GM19025 (cell line): ENCODE measurements at regions not wholly inside any gene's neighbourhood (a gene's known extent, or its start where the extent isn't known, plus 50 kb on each side); places are given as distances from the start of the nearest gene placed in this dataset.

Experiments
- ATAC-seq: cut with Tn5 transposase; IDR thresholded peaks from one replicate; pipeline ENCODE4 v1.9.1; 2021; ENCODE audit warnings: mild to moderate bottlenecking, low read depth, moderate library complexity; ENCODE audit not compliant: unreplicated experiment

DNA sequence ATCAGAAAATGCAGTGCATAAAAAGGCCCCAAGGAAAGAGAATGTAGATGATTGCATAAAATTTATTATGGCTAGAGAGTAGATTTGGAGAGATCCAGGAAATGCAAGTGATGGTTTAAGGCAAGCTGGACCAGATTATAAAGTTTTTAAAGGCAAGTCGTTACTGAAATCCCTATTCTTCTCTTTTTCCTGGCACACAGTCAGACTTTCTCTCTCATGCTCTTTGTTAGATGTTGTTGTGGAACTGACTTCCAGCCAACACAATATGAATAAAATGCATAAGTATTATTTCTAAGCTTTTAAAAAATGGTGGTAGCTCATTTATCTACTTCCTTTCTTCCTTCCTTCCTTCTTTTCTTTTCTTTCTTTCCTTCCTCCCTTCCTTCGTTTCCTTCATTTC lies 1085.4 kb upstream of the CDH6 start:
- no peak for ATAC-seq

DNA sequence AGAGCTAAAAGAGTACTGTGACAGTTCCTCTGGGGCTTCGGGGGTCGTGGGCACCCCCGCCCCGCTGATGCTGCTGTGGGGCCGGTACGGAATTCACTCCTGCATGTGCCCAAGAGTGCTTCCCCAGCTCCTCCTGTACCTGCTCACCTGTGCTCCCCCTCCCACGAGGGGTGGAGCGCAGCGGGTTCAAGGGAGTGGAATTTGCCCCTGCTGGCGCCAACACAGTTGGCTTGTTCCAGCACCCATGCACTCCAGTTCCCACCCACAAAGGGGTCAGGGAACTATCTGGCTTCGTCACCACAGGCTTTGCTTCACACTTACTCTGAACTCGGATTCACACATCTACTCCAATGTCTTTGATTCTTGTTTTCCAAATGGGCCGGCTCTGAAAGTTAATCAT lies 1086.9 kb upstream of the CDH6 start:
- no peak for ATAC-seq

DNA sequence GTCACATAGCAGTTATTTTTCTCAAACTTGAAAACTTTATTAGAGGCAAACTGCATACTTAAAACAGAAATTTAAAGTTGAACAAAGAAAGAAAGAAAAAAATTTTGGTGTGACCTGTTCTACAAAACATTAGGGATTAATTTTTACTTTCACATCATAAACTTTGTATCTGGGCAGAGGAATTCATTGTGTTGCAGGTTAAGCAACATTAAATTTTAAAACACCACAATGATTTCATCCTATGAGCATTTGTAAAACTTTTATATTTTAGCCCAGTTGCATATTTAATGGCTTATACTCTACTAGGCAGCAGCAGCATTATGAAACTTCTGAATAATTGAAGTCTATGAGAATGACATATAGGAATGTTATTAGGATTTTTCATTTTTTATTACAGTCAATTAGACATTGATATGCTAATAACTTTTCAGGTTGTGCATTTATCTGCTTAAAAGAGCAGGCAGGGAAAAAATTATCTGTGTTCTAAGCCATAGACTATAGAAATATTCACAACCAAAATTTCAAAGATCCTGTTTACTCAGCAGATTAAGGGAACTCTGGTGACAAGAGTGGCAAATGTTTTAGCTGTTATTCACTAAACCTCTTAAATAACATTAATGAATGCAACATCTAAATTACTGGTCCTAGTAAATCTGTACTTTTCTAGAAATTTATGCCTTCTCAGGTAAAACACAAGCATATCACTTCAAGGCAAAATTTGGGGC lies 1088.5 kb upstream of the CDH6 start:
- no peak for ATAC-seq

DNA sequence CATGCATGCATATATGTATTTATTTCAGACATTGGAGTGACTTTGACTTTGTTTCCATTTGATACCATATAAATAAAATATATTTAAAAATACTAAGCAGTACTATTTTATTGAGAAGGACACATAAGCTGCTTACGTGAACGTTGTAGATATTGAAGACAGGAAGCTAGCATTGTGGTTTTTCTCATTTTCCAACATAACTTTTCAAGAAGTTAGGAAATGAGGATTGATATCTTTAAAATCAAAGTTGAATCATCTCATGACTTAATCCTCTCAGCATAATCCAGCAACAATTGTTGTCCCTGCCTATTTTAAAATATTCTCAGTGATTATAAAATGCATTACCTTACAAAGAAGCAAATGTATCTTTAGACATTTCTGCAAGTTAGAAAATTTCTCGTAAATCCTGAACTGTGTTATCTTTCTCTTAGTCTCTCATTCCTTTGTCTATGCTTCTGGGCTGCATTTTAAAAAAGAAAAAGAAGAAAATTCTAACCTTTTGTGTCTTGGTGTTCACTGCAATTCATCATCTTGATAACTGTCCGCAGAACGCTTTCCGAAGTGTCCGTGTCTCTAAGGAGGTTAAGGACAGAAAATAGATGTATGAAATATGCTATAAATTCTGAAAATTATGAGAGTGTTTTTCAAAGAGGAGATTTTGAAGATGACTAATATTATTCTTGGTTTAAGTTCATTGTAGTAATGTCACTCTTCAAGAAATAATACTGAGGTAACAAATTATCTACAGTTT lies 1089.9 kb upstream of the CDH6 start:
- no peak for ATAC-seq

DNA sequence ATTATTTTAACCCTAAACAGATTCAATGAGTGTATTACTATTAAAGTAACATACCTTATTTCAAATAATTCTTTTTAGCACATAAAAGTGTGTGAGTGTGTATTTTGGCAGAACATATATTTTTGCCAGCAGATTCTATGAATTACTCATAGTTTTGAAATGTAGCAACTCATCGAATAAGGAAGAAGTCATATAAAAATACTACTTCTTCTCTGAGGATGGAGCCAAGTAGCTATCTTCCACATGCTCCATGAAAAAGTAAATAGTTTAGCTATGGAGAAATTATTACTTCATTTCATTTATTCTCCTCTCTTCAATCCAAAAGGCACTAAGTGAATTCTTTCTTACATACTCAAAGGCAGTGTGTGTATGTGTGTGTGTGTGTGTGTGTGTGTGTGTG lies 1090.4 kb upstream of the CDH6 start:
- ATAC-seq = no peak

DNA sequence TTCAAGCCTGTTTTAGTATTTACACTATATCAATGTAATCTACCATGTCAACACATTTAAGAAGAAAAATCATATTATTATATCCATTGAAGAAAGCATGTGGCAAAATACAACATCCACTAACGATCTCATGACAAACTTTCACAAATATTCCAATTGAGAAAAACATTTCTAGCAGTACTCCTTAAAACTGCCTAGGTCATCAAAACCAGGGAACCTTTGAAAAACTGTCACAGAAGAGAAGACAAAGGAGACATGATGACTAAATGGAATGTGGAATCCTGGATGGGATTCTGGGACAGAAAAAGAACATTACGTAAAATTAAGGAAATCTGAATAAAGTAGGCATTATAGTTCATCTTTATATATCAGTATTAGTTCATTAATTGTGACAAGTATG lies 1091.3 kb upstream of the CDH6 start:
- ATAC-seq = no peak

DNA sequence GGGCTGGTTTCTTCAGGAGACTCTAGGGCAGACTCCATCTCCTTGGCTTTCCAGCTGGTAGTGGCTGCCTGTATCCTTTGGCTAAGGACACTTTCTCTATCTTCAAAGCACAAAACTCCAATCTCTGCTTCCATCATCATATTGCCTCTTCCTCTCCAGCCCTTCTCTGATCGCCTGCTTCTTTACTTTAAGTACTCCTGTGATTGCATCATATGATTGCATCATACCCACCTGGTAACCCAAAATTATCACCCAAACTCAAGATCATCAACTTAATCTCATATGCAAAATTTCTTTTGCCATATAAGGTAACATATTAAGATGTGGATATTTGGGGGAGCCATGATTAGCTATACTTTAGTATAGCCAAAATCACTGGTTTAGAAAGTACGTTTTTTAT lies 1092.6 kb upstream of the CDH6 start:
- ATAC-seq = no peak

DNA sequence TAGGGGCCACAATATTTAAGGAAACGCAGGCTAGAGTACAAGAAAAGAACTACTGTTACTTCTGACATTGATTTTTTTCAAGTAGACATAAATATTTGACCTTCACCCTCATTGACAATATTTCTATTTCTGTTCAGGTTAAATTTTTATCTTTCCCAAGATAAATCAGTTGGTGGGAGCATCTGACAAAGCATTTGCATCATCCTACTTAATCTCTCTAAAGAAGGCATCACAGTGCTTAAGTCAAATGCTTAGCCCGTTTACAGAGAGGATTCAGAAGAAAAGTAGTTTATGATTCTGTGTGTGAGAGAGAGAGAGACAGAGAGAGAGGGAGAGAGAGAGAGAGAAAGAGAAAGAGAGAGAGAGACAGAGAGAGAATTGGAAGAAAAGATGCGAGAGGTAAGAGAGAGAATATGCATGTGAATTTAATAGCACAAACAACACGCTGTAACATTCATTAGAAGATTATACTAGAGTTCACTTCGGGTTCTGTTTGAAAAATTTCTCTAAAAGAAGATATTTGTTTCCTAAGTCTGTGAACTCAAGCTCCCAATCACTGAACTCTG lies 1093.3 kb upstream of the CDH6 start:
- no peak for ATAC-seq

DNA sequence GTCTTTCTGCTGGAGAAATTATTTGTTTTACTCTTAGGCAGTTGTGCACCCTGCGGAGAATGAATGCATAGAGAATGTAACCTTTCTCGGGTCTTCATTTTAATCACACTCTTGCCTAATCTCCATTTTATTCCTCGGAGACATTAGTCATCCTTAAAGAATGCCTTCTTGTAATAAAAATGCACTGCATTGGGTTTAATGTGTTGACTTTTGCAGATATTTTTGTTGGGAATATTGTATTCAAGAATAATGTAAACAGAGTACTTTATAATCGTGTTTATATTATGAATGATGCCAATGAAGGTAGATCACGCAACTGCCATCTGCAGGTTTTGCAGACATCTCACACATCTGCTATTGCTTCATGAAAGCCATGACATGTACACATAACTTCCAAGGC lies 1093.9 kb upstream of the CDH6 start:
- ATAC-seq = no peak

DNA sequence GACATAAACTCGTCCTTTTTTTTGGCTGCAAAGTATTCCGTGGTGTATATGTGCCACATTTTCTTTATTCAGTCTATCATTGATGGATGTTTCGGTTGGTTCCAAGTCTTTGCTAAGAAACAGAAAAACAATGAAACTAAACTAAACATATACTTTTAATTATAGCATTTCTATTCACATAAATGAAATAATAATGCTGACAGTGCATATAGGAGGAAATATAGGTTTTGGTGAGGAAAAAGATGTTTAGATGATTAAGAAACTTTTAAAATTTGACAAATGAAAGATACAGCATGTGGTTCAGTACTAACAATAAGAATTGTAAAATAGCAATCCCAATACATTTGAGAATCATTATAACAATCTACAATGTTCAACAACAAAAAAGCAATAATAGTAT lies 1094.5 kb upstream of the CDH6 start:
- ATAC-seq = no peak

DNA sequence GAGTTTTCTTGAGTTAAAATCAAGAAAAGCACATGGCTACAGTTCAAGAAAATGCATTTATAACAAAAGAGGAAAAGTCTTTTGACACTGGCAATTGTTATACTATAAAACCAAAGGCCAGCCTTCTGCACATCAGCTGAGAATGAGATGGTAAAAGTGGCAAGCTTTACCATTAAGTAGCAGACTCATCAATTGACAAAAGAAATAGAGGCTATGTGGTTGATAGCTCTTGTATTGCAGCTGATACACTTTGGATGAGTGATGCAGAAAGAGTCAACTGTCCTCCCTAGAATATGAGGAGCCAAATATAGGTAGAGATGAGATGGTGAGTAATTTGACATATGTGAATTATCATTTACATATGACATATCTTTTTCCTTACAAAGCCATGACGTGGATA lies 1100.9 kb upstream of the CDH6 start:
- no peak for ATAC-seq

DNA sequence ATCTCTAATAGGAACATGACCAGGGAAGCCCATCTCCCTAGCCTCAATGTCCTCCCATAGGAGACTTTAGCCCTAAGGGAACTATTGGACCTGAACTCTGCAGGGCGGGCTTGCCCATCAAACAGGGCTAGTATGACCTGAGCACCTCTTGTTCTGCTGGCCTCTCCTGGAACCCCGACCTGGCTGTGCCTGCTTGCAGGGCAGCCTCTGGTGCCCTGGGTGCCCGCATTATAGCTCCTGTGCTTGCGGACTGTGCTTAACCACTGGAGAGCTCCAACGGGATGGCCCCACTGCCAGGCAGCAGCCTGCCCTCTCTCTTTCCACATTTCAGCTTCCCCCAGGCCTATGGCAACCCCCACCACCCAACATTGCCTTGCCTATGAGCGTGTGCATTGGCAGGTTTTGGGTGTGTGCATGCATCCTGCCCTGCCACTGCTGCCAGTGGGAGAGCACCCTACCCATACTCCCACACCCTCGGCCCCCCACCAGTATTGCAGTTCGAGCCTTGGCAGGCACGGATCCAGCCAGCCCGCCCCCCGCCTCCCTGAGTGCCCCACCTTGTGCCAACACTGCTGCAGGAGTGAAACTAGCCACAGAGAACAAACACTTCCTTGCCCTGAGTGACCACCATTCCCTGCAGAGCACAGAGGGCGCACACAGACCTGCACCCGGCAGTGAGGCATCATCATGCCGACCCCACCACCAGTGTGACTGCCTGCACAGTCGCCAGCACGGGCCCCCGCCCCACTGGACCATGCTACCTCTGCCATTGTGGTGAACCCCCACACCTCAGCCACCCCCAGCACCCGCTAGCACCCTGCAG lies 1123.8 kb upstream of the CDH6 start:
- no peak for ATAC-seq

DNA sequence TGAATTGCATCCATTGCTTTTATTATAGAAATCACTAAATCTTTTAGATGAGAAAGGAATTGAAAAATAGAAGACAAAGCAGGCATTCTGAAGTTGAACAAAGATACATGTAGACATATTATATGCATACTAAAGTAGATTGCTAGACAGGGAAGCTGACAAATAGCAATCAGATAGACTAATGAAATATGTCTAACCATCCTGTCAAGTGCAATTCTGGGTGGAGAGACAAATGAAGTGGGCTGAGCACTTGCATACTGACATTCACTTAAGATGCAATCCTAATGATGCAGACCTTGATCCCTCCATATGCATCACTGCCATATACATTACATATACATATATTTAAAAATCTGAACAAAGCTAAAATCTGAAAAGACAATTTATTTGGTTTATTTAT lies 1130.0 kb upstream of the CDH6 start:
- ATAC-seq = no peak

DNA sequence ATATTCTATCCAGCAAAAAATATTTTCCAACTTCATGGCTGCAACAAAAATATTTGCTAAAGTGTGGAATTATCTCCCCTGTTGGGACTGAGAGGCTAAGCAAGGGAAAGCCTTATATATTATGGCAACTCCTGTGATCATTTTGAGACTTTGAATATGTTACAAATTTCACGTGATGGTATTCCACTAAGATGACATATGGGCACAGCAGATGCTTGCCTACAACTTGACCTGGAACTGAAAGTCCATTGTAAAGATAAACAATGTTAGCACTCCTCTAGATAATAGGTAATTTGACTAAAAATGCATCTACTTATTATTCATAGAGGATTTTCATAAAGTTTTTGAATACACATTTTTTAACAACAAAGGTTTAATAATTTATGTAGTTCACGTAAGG lies 1141.5 kb upstream of the CDH6 start:
- no peak for ATAC-seq

DNA sequence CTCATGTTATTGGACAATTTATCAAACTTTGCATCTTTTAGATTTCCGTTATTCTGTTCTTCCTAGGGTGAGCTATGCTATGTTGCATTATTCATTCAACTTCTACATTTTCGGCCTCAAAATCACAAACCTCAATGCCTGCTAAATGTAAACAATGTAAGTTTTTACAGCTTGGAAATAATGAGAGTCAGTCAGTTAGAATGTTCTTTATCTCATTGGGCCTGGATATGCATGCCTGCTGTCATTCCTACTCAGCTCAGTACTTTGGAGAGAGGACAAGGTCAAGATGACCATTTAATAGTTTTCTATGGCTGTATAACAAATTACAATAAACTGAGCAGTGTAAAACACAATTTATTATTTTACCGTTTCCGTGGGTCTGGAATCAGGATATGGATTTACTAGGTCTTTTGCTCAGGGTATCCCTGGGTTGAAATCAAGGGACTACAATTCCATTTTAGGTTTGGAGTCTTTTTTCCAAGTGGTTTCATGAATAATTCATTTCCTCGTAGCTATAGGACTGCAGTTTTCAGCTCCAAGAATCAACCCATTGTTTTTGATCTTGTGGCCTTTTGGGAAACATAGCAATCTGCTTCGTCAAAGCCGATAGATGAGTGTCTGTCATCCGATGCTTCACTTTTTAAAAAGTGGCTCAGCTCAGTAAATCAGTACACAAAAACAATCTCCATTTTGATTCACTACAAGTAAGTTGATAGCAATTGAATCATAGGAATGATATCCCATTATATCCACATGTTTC lies 1143.2 kb upstream of the CDH6 start:
- no peak for ATAC-seq

DNA sequence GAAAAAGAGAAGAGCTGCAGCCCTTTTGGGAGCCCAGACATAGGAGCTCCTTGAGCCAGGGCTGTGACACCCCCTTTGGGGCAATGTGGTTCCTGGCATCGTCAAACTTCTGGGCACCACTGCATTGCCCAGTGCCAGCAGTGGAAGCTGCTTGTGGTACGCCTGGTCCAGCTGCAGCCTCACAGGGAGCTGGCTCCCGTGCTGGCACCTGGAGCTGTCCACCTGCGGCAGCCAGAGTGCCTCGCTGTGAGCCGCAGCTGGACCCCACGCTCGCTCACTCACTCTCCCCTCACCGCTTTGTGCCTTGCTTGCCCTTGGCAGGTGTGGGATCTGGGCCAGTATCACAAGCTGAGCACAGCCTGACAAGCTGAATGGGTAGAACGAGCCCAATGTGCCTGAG lies 1150.8 kb upstream of the CDH6 start:
- no peak for ATAC-seq

DNA sequence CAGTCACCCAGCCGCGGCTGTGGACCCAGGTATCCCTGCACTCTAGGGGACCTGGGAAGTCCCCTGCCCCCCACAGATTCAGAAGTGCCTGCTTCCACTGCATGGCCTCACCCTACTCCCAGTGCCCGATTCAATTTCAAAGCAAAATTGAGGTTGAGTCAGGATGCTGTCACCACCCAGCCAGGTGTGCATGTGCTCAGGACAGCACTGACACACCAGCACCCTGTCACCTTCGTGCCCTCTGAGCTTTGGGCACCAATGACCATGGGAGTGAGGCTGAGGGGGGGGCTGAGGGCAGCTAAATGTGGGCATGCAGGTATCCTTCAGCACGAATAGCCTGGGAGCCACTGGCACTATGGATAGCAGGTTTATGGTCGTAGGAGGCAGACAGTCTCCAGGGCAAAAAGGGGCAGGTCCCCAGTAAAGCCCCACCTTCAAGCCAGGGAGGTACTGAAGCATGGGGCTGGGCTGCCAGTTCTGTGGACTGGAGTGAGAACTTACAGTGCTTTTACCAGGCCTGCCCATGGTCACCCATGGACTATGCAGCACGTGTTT lies 1151.6 kb upstream of the CDH6 start:
- ATAC-seq = no peak

DNA sequence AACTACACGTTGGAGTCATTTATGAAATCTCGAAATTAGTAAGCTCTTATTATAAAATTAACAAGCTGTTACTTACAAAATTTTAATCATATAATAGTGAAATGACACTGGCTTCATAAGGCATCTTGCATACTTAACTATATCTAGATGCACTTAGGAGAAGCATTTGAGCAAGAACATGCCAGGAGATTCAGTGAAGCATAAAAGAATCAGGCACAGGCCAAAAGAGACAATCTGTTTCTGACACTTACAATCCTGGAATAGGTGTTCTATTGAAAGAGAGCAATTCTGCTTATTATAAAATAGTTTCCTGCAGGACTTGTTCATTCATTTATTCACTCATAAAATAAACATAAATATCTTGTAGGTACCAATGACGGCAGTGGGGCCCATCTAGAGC lies 1152.2 kb upstream of the CDH6 start:
- no peak for ATAC-seq

DNA sequence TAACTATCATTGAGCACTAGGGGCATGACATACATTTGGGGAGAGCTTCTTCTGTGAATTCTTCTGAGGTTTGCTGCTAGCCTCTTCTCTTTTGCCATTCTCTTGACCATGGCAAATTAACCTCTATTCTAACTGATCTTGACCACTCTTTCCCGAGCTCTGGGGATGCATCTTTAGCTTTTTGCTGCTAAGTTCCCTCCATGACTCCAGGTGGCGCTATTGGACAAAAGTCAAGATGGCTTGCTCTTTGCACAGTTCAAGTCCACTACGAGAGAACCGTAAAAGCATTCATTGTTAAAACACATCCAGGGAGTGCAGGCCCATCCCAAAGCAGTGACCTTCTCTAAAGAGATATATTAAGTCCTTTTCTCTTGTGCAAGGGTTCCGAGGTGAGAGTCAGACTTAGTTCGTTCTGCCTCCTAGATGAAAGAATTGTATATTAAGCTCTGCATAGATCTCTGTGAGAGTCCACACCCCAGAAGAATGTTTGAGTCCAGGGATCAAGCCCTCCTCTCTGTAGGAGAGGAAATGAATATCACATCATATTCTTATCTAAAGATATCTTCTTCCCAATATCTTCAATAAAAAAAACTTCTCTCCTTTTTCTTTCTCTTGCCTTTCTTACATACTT lies 1152.9 kb upstream of the CDH6 start:
- no peak for ATAC-seq

DNA sequence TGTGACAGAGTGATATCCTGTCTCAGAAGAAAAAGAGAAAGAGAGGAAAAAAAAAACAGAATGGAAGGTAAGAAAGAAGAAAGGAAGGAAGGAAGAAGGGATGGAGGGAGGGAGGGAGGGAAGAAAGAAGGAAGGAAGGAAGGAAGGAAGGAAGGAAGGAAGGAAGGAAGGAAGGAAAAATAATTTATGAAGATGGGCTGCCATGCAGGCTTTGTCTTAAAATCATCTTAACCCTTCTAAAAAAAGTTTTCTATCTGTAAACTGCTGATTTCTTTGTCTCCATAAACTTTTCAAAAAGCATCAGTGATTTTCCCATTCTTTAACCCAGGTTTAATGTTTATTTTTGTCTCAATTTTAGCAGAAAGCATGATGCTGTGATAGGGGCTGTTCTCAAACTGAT lies 1154.1 kb upstream of the CDH6 start:
- no peak for ATAC-seq
